Endothelial cell of umbilical vein (primary cell): ENCODE measurements at regions not wholly inside any gene's neighbourhood (a gene's known extent, or its start where the extent isn't known, plus 50 kb on each side); places are given as distances from the start of the nearest gene placed in this dataset.

Source experiments
- BruUV-seq: library from RNA; stranded (reverse); fragments of 400-500 nt; replicated peaks from 2 replicates; lab custom pipeline; 2021; lab: Mats Ljungman, UMichigan
- CTCF ChIA-PET: fragments of 300-600, 350-600 bp; sonication (Branson Sonifier 250); formaldehyde crosslinking; loops from one replicate; lab custom pipeline; 2021; ENCODE audit warnings: antibody characterized with exemption, inconsistent platforms; lab: Charles Lee
- POLR2A ChIA-PET: fragments of 300-600, 350-600 bp; sonication (Branson Sonifier 250); formaldehyde crosslinking; loops from one replicate; lab custom pipeline; 2021; ENCODE audit warnings: antibody characterized with exemption, inconsistent platforms; lab: Charles Lee
- DNase-seq: peaks from one replicate; pipeline ENCODE4 v3.0.0-alpha.2; 2011; ENCODE audit warnings: low read depth, low spot score
- FAIRE-seq: peaks from 2 replicates; lab custom pipeline; 2011; peaks lifted over from hg19 to GRCh38; lab: Jason Lieb, UNC
- H2AFZ ChIP-seq: 2 replicates; pipeline ENCODE4 v1.6.0; 2012; ENCODE audit warnings: low read depth, low read length, control low read depth, inconsistent platforms
- H3K27ac ChIP-seq: 2 replicates; pipeline ENCODE4 v1.5.1; 2011; ENCODE audit warnings: low read depth, mild to moderate bottlenecking, control low read depth, low read length, moderate library complexity; ENCODE audit not compliant: insufficient read depth
- H3K27me3 ChIP-seq, 2 experiments: 2 replicates each; pipeline versions ENCODE4 v1.6.0 to v1.6.1; 2011; ENCODE audit warnings: low read length in 2 of 2, mixed read lengths in 1 of 2; ENCODE audit not compliant: control insufficient read depth in 2 of 2, insufficient read depth in 2 of 2
- H3K36me3 ChIP-seq, 2 experiments: 2 replicates in 1 of 2; 3 replicates in 1 of 2; pipeline ENCODE4 v1.5.1; 2011; ENCODE audit warnings: low read length in 2 of 2, mild to moderate bottlenecking in 1 of 2, moderate library complexity in 1 of 2; ENCODE audit not compliant: control insufficient read depth in 2 of 2, insufficient read depth in 2 of 2; ENCODE audit errors: extremely low read depth in 1 of 2
- H3K4me1 ChIP-seq: 3 replicates; pipeline ENCODE4 v1.5.1; 2011; ENCODE audit warnings: mild to moderate bottlenecking, low read length; ENCODE audit not compliant: control insufficient read depth, insufficient read depth; ENCODE audit errors: extremely low read depth
- H3K4me2 ChIP-seq: 2 replicates; pipeline ENCODE4 v1.6.1; 2011; ENCODE audit warnings: low read length, control low read depth, mixed read lengths; ENCODE audit not compliant: insufficient read depth
- H3K4me3 ChIP-seq, 3 experiments: fragments of 200-600 bp in 1 of 3; sonication (generic), shearing (Covaris generic) in 1 of 3; replicated peaks in 1 of 3; 2 replicates each; pipeline ENCODE4 v1.5.1; 2011 to 2016; ENCODE audit warnings: control low read depth in 3 of 3, low read length in 3 of 3, mild to moderate bottlenecking in 2 of 3, inconsistent platforms in 1 of 3, low read depth in 1 of 3, moderate library complexity in 1 of 3; ENCODE audit not compliant: insufficient read depth in 1 of 3
- H3K79me2 ChIP-seq: 2 replicates; pipeline ENCODE4 v1.6.0; 2012; ENCODE audit warnings: low read length, inconsistent platforms; ENCODE audit not compliant: control insufficient read depth, insufficient read depth
- H3K9ac ChIP-seq: replicated peaks from 2 replicates; pipeline ENCODE3; 2011; ENCODE audit warnings: low read length, control low read depth; ENCODE audit not compliant: insufficient read depth; ENCODE audit errors: extremely low read depth
- H3K9me1 ChIP-seq: replicated peaks from 3 replicates; pipeline ENCODE4 v1.6.0; 2011; ENCODE audit warnings: mild to moderate bottlenecking, low read length; ENCODE audit not compliant: control insufficient read depth, insufficient read depth; ENCODE audit errors: extremely low read depth
- H3K9me3 ChIP-seq: replicated peaks from 2 replicates; pipeline ENCODE4 v1.5.1; 2012; ENCODE audit warnings: low read length, inconsistent platforms; ENCODE audit not compliant: control insufficient read depth, insufficient read depth
- H4K20me1 ChIP-seq: replicated peaks from 2 replicates; pipeline ENCODE3; 2011; ENCODE audit warnings: mild to moderate bottlenecking, low read length; ENCODE audit not compliant: control insufficient read depth, insufficient read depth; ENCODE audit errors: extremely low read depth
- CTCF ChIP-seq, 2 donors: IDR thresholded peaks; 1 replicate in 1 of 2; 2 replicates in 1 of 2; pipeline ENCODE4 v1.5.1; 2011; ENCODE audit warnings: low read length in 2 of 2, mild to moderate bottlenecking in 2 of 2, moderate library complexity in 2 of 2, control low read depth in 1 of 2, inconsistent platforms in 1 of 2, low read depth in 1 of 2; ENCODE audit not compliant: insufficient read depth in 1 of 2; ENCODE audit errors: extremely low read depth in 1 of 2
- EZH2 ChIP-seq: IDR thresholded peaks from 2 replicates; pipeline ENCODE4 v1.6.1; 2012; ENCODE audit warnings: borderline replicate concordance, low read depth, mild to moderate bottlenecking, moderate library complexity, low read length, inconsistent platforms; ENCODE audit not compliant: severe bottlenecking
- FOS ChIP-seq: IDR thresholded peaks from 2 replicates; pipeline ENCODE4 v1.6.1; 2011; ENCODE audit warnings: mild to moderate bottlenecking, low read length, moderate library complexity, borderline replicate concordance; ENCODE audit not compliant: insufficient read depth
- MAX ChIP-seq: IDR thresholded peaks from 2 replicates; pipeline ENCODE4 v1.6.1; 2011; ENCODE audit not compliant: insufficient read depth, insufficient read length
- MYC ChIP-seq: IDR thresholded peaks from one replicate; pipeline ENCODE4 v1.6.1; 2011; ENCODE audit warnings: mild to moderate bottlenecking, low read depth, low read length
- POLR2A ChIP-seq: IDR thresholded peaks from 2 replicates; pipeline ENCODE4 v1.6.1; 2012; ENCODE audit warnings: low read depth, mild to moderate bottlenecking, control low read depth, low read length
- dilution Hi-C: fragments of 300-500 bp; cut with MboI; formaldehyde crosslinking; loops from one replicate; pipeline ENCODE4 v1.15.0; 2019; ENCODE audit warnings: low sequenced_read_pairs; ENCODE audit not compliant: extremely low pct_ligation_motif_present
- intact Hi-C: fragments of 100-400 bp; cut with micrococcal nuclease; formaldehyde crosslinking; loops from one replicate; pipeline ENCODE4 v1.10.0; 2022

GRCh38 chr4:56229947-56230346 is 157.3 kb downstream of the AASDH start:
- no peak overlapping the region for H3K27ac ChIP-seq
- H2AFZ ChIP-seq: no peak overlapping the region
- H3K27me3 ChIP-seq: peaks cover 0 to 6% of the 10 kb centered on the region in 2 experiments
- FAIRE-seq (no peak), DNase-seq (no peak)
- intact Hi-C loops (no loop called here), dilution Hi-C loops (no loop called here)
- ChIA-PET POLR2A (no interaction called here), CTCF (interaction anchor here (1.1 kb wide), 1 partner anchor 17 kb away, joined by 4 read pairs; no protein-coding TSS in a partner anchor)
- BruUV-seq: no TSS peak
- no peak overlapping the region for H3K9ac ChIP-seq
- no peaks in the 10 kb centered on the region for H3K9me3 ChIP-seq
- TF ChIP-seq FOS (no peak), CTCF (IDR thresholded peaks at IDR 0.05; ENCODE audit: extremely low read depth in 1 of 2, insufficient read depth in 1 of 2, low read depth in 1 of 2, low read length in 2 of 2) (no peak), POLR2A (no peak), EZH2 (no peak), MAX (no peak), MYC (no peak)
- H3K4me2 ChIP-seq: no peak overlapping the region
- H4K20me1 ChIP-seq: no peaks in the 10 kb centered on the region
- no peaks in the 10 kb centered on the region for H3K79me2 ChIP-seq
- H3K4me3 ChIP-seq: no peak overlapping the region
- no peaks in the 10 kb centered on the region for H3K4me1 ChIP-seq
- H3K9me1 ChIP-seq: no peaks in the 10 kb centered on the region
- no peaks in the 10 kb centered on the region for H3K36me3 ChIP-seq
